ENCODE measurements at regions not wholly inside any gene's neighbourhood (a gene's known extent, or its start where the extent isn't known, plus 50 kb on each side); places are given as distances from the start of the nearest gene placed in this dataset.

DNA sequence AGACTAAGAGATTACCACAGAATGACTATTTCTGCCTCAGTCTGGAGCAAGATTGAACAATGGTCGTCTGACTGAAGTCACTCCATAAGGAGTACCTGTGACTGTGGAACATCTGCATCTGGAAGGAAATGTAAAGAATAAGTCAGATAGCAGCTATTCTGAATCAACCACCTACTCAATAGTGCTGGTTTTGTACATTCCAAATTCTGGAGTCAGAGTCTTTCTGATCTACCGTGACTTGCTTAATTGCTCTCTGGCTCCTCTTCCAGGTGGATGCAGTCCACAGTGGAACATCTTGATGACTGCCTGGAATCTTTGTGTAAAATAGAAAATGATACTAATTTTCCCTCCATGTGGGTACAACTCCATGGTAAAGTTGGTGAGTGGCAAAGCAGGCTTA, 156.3 kb upstream of the SEMA3C start:
- TF ChIP-seq, protein P1, sequence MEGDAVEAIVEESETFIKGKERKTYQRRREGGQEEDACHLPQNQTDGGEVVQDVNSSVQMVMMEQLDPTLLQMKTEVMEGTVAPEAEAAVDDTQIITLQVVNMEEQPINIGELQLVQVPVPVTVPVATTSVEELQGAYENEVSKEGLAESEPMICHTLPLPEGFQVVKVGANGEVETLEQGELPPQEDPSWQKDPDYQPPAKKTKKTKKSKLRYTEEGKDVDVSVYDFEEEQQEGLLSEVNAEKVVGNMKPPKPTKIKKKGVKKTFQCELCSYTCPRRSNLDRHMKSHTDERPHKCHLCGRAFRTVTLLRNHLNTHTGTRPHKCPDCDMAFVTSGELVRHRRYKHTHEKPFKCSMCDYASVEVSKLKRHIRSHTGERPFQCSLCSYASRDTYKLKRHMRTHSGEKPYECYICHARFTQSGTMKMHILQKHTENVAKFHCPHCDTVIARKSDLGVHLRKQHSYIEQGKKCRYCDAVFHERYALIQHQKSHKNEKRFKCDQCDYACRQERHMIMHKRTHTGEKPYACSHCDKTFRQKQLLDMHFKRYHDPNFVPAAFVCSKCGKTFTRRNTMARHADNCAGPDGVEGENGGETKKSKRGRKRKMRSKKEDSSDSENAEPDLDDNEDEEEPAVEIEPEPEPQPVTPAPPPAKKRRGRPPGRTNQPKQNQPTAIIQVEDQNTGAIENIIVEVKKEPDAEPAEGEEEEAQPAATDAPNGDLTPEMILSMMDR (IDR thresholded peaks at IDR 0.05): no peak
- TF ChIP-seq POLR2A (IDR thresholded peaks at IDR 0.05): no peak

All from ovary (tissue), 3 donors.